Posterior vena cava (tissue), 2 donors: ENCODE measurements at regions not wholly inside any gene's neighbourhood (a gene's known extent, or its start where the extent isn't known, plus 50 kb on each side); places are given as distances from the start of the nearest gene placed in this dataset.

Experiments
- DNase-seq: peaks from one replicate; pipeline ENCODE4 v3.0.0-alpha.2; 2020; ENCODE audit warnings: low spot score
- intact Hi-C, 2 donors: fragments of 100-400 bp; cut with DNase I; formaldehyde crosslinking; loops; one replicate each; pipeline versions ENCODE4 v1.14.1 to v1.14.2; 2022 to 2023
- donor health status: DM: yes; HTN: yes; CAD: no.
- donor health status: DM: yes; HTN: yes; CAD: no.

DNA sequence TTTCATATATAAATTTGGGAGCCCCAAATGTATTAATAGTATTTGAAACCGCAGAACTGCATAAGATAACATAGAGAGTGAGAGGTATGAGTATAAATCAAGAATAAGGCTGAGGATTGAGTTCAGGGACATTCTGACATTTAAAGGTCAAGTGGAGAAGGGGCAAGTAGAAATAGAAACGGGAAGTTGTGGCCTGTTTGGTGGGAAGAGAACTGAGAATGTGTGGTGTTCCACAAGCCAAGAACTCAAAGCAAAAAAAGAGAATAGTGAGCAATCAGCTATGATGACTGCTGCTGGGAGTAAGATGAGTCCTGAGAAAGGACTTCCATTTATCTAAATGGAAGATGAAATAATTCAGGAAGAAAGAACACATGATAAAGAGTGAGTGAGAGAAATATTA is 418.4 kb downstream of the CD109 start:
- intact Hi-C loops, result no loop called here
- no peak for DNase-seq

DNA sequence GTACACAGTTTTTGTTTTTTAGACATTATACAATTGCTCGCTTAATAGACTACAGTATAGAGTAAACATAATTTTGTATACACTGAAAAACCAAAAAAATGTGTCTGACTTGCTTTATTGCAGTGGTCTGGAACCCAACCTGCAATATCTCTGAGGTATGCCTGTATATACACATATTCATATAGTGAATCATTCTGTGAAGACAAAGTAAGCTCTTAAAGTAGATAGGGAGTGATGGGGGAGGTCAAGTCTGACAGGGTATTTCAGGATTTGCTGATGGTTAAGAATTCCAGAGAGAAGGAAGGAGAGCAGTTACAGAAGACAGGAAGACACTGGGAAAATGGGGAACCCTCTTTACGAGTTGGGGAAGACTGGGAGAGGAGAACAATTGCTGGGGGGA is 417.9 kb downstream of the CD109 start:
- no peak for DNase-seq
- intact Hi-C loops, result no loop called here

DNA sequence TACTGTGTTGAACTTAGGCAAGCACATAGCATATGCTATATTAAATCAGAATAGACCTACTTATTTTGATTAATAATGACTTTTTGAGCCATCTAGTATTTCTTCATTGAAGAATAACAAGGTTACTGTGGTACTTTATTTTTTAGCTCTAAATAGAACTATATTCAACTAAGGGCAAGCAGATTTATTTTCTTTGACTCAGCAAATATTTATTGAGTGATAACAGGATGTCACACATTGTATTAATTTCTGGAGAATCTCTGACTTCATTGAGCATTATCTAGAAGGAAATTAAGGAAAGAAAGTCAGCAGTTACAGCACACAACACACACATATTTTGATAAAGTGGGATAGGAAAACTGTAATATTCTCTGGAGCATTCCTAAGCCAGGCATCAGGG is 407.4 kb downstream of the CD109 start:
- intact Hi-C loops, result no loop called here

DNA sequence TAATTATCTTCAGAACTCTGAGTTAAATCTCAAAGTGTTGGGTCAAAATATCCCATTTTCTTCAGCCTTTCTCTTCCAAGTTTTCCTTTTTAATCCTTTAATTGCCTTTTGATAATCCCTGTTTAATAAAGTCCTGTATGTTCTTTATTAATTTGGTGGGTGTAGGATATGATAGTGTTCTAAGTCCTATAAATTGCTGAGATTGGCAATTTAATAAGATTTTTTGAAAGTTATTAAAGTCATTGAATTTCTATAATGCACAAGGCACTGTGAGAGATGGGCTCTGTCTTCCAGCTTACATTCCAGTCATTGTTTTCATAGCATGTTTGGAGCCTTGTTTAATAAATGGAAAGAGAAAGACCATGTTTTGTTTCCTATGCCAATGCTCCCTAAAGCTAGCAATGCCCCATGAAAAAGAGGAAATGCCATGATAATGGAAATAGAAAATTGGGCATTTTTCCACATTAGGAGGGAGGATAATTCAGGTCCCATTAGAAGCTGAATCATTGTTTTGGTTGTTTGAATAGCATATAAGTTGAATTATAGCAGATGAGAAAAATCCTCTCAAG is 404.8 kb downstream of the CD109 start:
- no peak for DNase-seq
- intact Hi-C loops, result no loop called here

More for the DNA sequence above, 407.4 kb downstream of the CD109 start:
- no peak for DNase-seq

DNA sequence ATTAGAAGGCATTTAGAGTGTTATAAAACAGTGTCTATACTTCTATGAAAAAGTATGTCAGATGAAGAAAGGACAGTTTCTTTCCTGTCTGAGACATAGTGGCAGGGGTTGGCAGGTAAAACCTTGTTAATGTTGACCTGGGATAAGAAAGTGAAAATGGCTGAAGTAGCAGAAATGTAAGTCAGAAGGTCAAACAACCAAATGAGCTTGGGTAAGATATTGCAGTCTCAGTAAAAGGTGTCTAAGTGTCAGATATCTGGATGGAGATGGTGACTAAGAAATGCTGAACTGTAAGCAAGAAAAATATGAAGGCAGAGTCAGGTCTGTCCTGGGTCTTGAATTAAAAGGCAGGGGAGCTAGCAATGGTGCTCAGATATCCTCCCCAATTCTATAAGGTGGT is 400.3 kb downstream of the CD109 start:
- no peak for DNase-seq
- intact Hi-C loops, result loop anchor here in 1 of 2 donors (10.0 kb wide), 1 partner anchor 1108 kb away; the partner anchor contains the start of gene COL12A1

DNA sequence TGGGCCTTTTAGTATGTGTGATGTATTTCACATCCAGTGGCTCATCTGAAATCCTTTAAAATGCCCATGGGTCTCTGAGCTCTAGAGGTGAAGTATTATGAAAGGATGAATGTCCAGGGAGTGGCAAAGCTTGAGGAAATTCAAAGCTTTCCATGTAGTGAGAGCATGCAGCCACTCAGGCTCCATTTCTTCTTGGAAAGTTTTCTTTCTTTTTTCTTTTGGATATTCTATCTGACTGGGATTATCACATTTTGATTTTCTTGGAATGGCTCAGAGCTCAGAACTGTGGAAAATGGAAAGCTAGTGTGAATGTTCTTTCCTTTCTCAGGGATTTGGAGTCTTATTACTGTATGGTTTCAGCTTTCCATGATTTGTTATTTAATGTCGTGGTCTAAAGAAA is 397.4 kb downstream of the CD109 start:
- intact Hi-C loops, result loop anchor here in 1 of 2 donors (10.0 kb wide), 1 partner anchor 1111 kb away; the partner anchor contains the start of gene COL12A1
- no peak for DNase-seq

DNA sequence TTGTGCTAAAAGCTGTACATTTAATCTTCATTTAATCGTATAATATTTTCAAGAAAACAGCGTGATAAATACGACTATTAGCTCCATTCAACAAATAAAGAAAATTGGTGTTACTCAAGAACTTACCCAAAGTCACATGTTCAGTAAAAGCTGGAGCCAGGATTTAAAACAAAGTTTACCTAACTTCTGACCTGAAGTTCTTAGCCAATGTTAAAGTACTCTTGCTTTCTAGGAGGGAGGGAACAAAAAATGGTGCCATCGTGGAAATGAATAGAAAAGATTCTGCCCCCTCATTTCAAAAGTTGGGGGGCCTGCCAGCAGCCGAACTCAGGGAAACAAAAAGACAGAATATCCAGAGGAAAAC is 395.8 kb downstream of the CD109 start:
- intact Hi-C loops, result loop anchor here in 1 of 2 donors (10.0 kb wide), 1 partner anchor 1113 kb away; the partner anchor contains the start of gene COL12A1
- no peak for DNase-seq

DNA sequence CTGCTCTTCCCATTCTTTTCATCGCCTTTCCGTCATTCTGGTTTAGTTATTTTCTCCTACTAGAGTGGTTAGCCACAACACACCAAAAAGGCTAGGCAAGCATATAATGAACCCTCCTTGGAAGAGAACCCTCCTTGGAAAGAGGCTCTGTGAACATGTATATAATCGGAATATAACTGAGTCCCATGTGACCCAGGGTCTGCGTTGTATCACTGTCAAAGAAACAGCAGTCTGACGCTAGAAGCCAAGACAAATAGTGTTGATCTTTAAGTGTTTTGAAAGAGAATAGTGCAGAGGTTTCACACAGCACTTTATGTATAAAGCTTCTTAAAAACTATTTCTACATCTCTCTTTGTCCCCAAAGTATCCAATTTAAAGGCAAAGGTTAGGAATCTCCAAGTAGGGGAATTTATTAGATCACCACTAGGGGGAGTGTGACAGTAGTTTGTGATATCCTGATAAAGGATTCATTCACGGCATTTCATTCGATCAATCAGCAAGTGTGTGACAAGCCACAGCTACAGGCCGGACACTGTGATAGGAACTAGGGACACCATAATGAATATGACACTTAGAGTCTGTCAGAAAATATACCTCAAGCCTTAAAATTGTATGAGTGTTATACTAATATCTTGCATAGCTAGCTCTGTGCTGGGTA is 395.3 kb downstream of the CD109 start:
- no peak for DNase-seq
- intact Hi-C loops, result loop anchor here in 1 of 2 donors (10.0 kb wide), 1 partner anchor 1114 kb away; the partner anchor contains the start of gene COL12A1

DNA sequence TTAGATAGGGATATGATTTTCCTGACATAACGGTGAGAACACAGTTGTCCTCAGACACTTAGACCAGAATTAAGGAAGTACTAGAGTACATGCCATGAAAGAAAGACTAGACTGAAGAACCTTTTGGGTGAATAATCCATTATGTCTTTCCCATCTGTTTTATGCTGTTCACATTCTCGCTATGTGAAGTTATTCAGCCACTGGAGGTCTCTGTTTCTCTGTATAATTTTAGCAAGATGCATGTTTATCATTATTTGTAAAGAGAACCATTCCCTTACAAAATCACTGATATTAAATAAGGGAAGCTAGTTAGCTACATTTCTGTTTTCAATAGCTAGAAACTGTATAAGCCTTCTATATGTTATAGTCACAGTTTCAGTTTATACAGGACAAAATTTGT is 391.9 kb downstream of the CD109 start:
- intact Hi-C loops, result no loop called here

DNA sequence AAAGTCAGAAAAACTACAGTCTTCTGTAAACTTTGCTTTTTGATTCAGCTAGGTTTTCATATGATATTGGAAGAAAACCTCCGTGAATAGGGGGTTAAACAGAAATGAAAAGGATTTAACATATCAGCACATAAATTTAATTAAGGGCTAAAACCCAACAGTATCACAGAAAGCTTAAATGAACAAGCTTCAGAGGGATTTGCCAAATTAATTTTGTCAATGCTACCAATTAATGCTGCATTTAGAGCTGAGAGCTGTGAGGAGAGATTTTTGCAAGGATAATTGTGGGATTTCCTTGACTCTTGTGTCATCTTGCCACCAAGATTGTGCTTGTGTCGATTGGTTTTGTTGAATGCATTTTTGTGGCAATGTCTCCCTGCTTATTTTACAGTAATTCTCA is 379.9 kb downstream of the CD109 start:
- intact Hi-C loops, result no loop called here
- DNase-seq, result no peak

More for the DNA sequence above, 391.9 kb downstream of the CD109 start:
- DNase-seq, result no peak

DNA sequence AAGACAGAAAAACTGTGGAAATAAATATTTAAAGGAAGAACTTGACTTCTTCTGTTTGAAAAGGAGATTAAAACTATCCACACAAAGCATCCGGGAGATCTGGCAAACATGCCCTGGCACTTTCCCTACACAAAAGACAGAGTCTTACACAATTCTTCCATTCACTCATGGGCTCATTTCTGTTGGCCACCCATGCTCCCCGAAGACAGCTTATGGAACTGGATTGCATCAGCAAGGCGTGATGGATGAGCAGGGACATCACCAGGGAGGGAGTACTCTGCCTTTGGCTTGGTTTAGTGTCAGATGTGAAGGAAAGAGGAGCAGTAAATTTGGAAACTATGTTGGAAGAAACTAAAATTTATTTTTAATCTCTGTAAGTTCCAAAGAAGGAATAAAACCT is 379.3 kb downstream of the CD109 start:
- no peak for DNase-seq
- intact Hi-C loops, result no loop called here

DNA sequence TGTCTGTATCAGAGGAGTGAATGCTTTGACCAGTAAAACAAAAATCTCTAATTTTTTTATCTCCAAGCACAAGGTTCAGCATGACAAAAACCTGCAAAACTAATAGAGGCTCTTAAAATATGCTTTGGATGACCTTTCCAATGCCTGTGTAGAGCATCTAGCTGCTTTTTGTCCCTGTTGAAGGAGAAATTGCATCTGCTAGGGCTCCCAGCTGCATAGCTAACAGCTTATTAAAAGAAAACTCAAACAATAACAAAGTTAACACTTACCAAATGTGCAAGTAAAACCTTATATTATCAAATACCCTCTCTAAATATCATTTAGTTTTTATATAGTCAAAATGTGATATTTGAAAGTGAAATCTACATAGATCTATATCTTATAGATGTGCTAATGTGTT is 378.6 kb downstream of the CD109 start:
- intact Hi-C loops, result no loop called here
- no peak for DNase-seq

DNA sequence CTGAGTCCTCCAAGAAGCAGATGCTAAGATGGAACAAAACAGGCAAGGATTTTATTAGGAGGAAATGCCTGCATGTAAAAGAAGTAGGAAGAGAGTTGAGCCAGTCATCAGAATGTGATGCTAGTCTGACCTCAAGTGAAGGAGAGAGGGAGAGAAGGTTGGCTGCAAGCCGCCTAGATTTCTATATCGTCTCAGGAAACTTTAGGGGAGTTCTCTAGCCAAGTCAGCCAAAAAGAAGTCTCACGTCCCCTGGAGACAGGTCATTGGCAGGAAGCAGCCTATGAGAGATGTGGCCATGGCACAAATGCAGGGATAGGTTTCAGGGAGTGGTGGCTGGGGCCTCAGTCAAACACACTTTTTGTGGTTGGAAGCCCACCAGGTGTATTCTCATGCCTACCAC is 378.0 kb downstream of the CD109 start:
- intact Hi-C loops, result no loop called here
- no peak for DNase-seq

DNA sequence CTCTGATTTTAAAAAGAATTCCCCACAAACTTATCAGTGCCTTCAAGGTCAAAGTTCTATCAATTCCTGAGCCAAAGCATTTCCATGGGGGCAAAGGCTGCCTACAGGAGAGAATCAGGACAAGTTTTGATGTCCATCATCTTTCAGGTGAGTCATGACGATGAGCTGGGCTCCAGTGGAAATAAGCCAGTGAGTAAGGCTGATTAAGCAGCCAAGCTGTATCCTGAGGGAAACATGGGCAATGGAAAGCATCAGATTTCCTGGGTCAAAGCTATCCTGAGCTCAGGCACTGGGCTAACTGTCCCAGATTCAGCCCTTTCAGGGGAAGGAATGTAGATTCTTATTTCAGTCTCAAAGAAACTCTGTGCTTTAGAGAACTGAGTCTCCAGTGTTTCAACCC is 377.4 kb downstream of the CD109 start:
- intact Hi-C loops, result no loop called here
- DNase-seq, result no peak

DNA sequence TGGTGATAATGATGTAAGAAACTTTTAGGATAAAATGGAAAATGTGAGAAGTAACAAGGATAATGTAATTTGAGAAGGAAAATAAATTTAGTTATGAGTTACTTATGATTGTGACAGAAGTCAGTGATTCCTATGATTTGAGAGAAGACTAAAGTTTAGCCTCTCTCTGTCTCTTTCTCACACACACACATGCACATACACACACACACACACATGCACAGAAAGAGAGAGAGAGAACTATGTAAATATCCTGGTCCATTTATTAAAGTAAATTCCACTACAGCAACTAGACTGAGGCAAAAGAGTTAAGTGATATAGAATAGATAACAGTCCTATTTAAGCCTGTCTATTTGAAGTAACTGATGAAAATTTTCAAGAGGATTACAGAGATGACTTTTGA is 375.2 kb downstream of the CD109 start:
- intact Hi-C loops, result no loop called here
- no peak for DNase-seq

DNA sequence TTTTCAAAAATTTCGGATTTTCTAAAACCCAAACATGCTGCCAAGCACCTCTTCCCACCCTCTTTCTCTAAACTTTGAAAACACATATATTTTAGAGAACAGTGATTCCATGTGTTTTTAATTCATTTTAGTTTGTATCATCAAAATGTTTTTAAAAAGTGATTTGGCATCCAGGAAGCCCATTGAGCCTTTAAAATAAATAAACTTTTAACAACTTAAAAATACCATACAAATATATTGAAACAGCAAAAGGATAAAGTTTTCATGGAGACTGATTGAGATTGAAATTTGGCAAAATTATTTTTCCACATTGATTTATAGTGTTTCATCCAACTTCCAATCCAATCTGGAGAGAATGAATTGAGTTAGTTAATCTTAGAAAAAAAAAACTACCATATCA is 374.7 kb downstream of the CD109 start:
- intact Hi-C loops, result no loop called here
- no peak for DNase-seq

DNA sequence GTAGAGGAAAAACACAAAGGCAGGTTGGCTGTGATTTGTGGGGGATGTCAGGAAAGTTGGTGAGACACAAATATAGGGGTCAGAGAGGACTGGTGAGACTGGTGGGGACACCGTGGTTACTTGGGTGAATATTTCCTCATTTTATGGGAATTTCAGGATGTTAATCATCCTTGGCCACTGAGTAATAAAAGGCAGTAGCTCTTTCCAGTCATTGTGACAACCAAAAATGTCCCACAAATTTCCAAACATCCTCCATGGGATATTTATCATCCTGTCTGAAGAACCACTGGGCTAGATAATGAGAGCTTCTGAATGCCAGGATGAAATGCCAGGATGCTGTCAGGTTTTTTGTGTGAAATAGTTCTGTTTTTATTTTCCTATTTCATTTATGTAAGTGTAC is 374.1 kb downstream of the CD109 start:
- DNase-seq, result no peak
- intact Hi-C loops, result no loop called here

DNA sequence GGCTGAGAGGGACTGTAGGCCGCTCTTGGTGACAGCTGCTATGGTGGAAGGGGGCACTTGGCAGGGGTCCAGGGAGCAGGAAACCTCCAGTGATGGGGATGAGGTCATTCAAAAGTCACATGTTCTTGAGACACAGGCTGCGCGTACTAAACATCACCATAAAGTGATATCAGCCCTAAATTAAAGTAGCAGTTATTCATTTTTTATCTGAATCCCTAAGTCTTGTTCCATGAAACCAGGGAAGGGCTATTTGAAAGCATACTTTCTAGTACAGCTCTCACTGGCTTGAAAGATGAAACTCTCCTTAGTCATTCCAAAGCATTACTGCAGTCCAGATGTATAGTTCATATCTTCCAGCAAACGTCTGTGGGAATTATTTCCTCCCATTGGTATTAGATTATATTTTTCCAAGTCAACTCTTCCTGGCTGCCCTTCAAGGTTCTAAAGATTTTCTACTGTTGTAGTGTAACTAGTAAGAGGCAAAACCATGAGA is 373.1 kb downstream of the CD109 start:
- DNase-seq, result no peak
- intact Hi-C loops, result no loop called here

DNA sequence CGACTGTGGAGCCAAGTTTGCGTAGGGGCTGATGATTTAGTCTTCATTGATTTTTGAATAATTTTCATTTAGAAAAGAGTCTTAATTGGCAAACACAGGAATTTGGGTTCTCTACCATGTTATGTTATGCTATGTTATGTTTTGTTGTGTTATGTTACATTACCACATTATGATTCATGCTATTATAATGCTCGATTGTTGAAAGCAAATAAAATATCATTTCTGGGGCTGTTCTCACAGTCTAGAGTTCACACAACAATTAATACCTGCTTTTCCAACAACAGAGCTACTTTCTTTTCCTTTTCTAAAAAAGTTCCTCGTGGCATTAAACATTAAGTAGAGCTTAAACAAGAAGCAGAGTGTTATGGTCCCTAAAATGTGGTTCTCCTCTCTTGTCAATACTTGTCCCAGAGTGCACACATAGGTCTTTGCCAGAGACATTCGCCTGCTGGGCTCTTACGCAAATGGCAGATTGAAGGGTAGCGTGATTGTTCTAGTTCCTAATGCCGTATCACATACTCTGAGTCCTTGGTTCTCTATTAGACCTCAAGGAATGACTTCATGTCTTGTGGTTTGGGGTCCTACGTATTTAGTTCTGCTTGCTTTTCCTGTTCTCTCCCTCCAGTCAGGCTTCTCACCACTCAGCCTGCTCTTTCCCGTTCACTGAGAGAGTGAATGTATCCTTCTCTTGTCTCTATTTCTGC is 370.3 kb downstream of the CD109 start:
- no peak for DNase-seq
- intact Hi-C loops, result no loop called here

DNA sequence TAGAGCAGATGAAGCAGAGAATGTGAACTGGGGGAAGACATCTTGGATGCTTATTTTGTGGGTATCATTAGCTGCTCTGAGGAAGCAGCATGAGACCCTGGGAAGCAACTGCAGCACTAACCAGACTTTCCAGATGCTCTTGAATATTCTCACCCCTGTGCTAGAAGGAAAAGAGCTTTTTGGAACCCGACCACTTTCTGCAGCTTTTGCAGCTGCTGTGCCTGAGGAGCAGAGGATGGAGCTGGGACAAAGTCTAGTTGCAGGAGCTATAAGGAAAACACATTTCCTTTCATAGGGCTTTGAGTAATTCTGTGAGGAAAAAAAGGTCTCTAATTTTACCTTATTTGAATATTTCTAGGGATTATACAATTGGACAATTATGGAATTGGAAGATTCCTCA is 369.7 kb downstream of the CD109 start:
- no peak for DNase-seq
- intact Hi-C loops, result no loop called here

DNA sequence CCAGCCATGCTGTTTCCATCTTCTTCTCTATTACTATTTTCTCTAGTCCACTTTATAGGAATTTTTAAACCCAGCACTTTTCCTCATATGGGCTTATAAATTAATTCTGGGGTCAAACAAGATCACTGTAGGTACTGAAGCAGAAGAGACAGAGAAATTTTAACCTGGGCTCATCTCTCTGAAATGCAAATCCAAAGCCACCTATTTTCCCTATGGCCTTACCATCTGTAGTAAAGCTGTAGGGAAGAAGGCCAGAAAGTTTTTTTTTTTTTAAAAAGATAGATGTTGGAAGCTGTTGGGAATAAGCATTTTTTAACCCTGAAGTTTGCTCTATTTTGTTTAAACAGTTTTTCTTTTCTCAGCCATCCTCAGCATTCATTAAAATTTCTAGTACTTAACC is 367.4 kb downstream of the CD109 start:
- DNase-seq, result no peak
- intact Hi-C loops, result no loop called here
